ENCODE measurements at regions not wholly inside any gene's neighbourhood (a gene's known extent, or its start where the extent isn't known, plus 50 kb on each side); places are given as distances from the start of the nearest gene placed in this dataset.

GRCh38 chr12:114530417-114530816, 124.5 kb upstream of the TBX5 start:
- Histone ChIP-seq H4K20me1 (replicated peaks in 1 of 2; ENCODE audit: control insufficient read depth in 1 of 2, insufficient read depth in 2 of 2, low read length in 2 of 2) (no peaks in the 10 kb centered on the region), H2BK20ac (ENCODE audit: low read length) (no peak overlapping the region), H3K18ac (ENCODE audit: extremely low read depth, low read length) (no peak overlapping the region), H4K5ac (ENCODE audit: insufficient read length, low read depth, low read length) (no peak overlapping the region), H3K27me3 (replicated peaks in 1 of 4; ENCODE audit: control insufficient read depth in 3 of 4, extremely low read depth in 1 of 4, insufficient read depth in 3 of 4, low read length in 3 of 4) (no peaks in the 10 kb centered on the region; a peak in 2 of 7 replicates), H3K14ac (ENCODE audit: insufficient read length) (no peak overlapping the region), H3K27ac (ENCODE audit: low read depth, low read length) (no peak overlapping the region), H4K91ac (replicated peaks; ENCODE audit: insufficient read length, low read length) (no peak overlapping the region), H3K4me2 (ENCODE audit: insufficient read depth in 1 of 2, low read depth in 2 of 2, low read length in 2 of 2) (no peak overlapping the region), H4K8ac (ENCODE audit: extremely low read depth, insufficient read depth, low read length) (no peak overlapping the region), H2AK5ac (ENCODE audit: low read depth, low read length) (no peak overlapping the region), H2BK120ac (replicated peaks; ENCODE audit: low read depth, low read length) (no peak overlapping the region), H2BK12ac (ENCODE audit: low read depth, low read length) (no peak overlapping the region), H2BK15ac (ENCODE audit: low read length) (no peak overlapping the region), H3K4me1 (replicated peaks in 1 of 4; ENCODE audit: control insufficient read depth in 3 of 4, insufficient read depth in 4 of 4, low read length in 3 of 4) (no peaks in the 10 kb centered on the region), H3K36me3 (ENCODE audit: control insufficient read depth in 2 of 4, insufficient read depth in 4 of 4, low read length in 3 of 4) (no peaks in the 10 kb centered on the region), H3K79me1 (ENCODE audit: low read depth, low read length) (no peaks in the 10 kb centered on the region), H3K56ac (replicated peaks; ENCODE audit: insufficient read length, low read depth, low read length) (no peak overlapping the region), H3K23ac (ENCODE audit: insufficient read length) (no peak overlapping the region), H3K9me3 (ENCODE audit: insufficient read depth in 2 of 2, low read depth in 1 of 2, low read length in 1 of 2) (no peaks in the 10 kb centered on the region), H3K23me2 (ENCODE audit: low read depth, low read length) (peaks cover 2% of the 10 kb centered on the region; the same call in 1 of the 2 replicates), H3K9ac (replicated peaks in 1 of 4; ENCODE audit: extremely low read depth in 1 of 4, low read depth in 3 of 4, low read length in 3 of 4) (no peak overlapping the region), H2BK5ac (ENCODE audit: low read depth, low read length) (no peak overlapping the region), H3K4me3 (ENCODE audit: extremely low read depth in 1 of 4, insufficient read depth in 2 of 4, low read depth in 3 of 4, low read length in 4 of 4) (no peak overlapping the region), H3K4ac (replicated peaks; ENCODE audit: insufficient read length, low read depth, low read length) (no peak overlapping the region), H2AFZ (ENCODE audit: low read length) (no peak overlapping the region), H3K79me2 (ENCODE audit: control insufficient read depth in 1 of 2, insufficient read depth in 2 of 2, low read length in 2 of 2) (no peaks in the 10 kb centered on the region)
- 79% methylated on average over 7 of the region's 7 CpGs; no CpG with 5 or more reads in 1 of the 2 experiments for WGBS, 2 experiments (ENCODE audit: extremely low coverage in 1 of 2, insufficient coverage in 1 of 2, insufficient read length in 1 of 2, insufficient replicate concordance in 2 of 2, low coverage in 1 of 2, low lambda C conversion rate in 2 of 2, missing lambda C conversion rate in 1 of 2)
- POLR2A ChIA-PET (ENCODE audit: partially characterized antibody) = no interaction called here
- TF ChIP-seq ATF2 (IDR thresholded peaks at IDR 0.05; ENCODE audit: low read length) = no peak
- TF ChIP-seq CBX5 (IDR thresholded peaks at IDR 0.05; ENCODE audit: low read depth, low read length) = no peak
- TF ChIP-seq RFX5 (IDR thresholded peaks at IDR 0.05; ENCODE audit: borderline replicate concordance, low read depth, low read length) = no peak
- TF ChIP-seq NANOG (IDR thresholded peaks at IDR 0.05; ENCODE audit: insufficient read depth, low read depth, low read length, poor library complexity, severe bottlenecking) = no peak
- TF ChIP-seq SP4 (IDR thresholded peaks at IDR 0.05; ENCODE audit: low read length) = no peak
- TF ChIP-seq TEAD4 (IDR thresholded peaks at IDR 0.05; ENCODE audit: low read depth, low read length) = no peak
- DNase-seq (ENCODE audit: low read depth in 1 of 2, low spot score in 2 of 2) = no peak
- CTCF ChIA-PET (ENCODE audit: partially characterized antibody) = no interaction called here
- FAIRE-seq = no peak
